Activated naive CD4-positive, alpha-beta T cell treated with anti-CD3 and anti-CD28 coated beads, Interleukin-2, amount 50 U/mL, for 24 hours (primary cell): ENCODE measurements at regions not wholly inside any gene's neighbourhood (a gene's known extent, or its start where the extent isn't known, plus 50 kb on each side); places are given as distances from the start of the nearest gene placed in this dataset.

Source experiments
- H3K27ac Mint-ChIP-seq: one replicate; pipeline ENCODE4 v1.8.0; 2021; ENCODE audit warnings: mild to moderate bottlenecking, mixed read lengths
- H3K27me3 Mint-ChIP-seq: one replicate; pipeline ENCODE4 v1.8.0; 2021; ENCODE audit warnings: mixed read lengths
- H3K36me3 Mint-ChIP-seq: one replicate; pipeline ENCODE4 v1.8.0; 2021; ENCODE audit warnings: mixed read lengths
- H3K4me1 Mint-ChIP-seq: one replicate; pipeline ENCODE4 v1.8.0; 2021; ENCODE audit warnings: mixed read lengths
- H3K4me3 Mint-ChIP-seq: one replicate; pipeline ENCODE4 v1.8.0; 2021; ENCODE audit warnings: mild to moderate bottlenecking, mixed read lengths
- H3K9me3 Mint-ChIP-seq: one replicate; pipeline ENCODE4 v1.8.0; 2021; ENCODE audit warnings: mixed read lengths

DNA sequence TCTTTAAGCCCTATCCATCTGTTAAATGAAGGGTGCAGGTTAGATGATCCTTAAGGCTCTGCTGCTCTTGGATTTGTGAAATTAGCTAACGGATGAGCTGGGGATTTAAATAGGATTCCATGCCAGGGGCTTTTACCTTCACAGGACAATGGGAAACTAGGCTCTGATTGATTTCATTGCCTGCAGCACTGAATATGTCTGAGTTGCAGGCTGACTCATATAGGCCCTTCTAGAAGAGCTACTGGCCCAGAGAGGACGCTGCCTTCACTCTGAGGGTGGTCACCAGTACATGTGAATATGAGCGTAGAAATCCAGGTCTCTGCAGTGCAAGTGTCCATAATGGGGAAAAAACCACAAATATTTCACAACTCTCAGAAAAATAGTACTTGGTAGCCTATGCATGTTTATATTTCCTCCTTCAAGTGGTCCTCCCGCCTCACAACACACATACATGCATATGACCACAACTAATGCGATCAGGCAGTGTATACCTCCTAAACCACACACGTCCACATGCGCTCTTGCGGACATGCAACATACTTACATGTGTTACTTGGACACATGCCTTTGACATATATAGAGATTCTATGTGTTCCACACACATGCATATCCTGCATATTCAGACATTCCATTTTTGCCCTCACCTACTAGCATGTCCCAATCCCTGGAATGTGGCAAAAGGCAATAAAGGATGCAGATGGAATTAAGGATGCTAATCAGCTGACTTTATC, 233.8 kb upstream of the JUN start:
- H3K9me3 Mint-ChIP-seq: peaks cover 5% of the 10 kb centered on the region
- H3K27me3 Mint-ChIP-seq: no peaks in the 10 kb centered on the region
- H3K4me3 Mint-ChIP-seq: no peak overlapping the region
- H3K4me1 Mint-ChIP-seq: peaks cover 26% of the 10 kb centered on the region
- no peak overlapping the region for H3K27ac Mint-ChIP-seq
- no peaks in the 10 kb centered on the region for H3K36me3 Mint-ChIP-seq

DNA sequence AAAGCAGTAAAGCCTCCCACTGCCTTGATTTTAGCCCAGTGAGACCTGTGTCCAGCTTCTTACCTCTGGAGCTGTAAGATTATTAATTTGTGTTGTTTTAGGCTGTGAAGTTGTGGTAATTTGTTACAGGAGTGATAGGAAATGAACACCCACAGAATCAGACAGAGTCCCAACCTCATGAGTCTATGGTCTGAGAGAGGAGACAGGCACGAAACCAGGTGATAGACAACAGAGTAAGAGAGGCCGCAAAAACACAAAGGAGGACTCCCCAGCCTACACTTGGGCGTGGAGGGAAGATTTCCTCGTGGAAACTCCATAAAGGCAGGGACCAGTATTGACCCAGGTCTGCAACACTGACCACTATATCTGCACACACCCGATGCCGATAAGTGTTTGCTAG, 234.6 kb upstream of the JUN start:
- Mint-ChIP-seq H3K36me3 (no peaks in the 10 kb centered on the region), H3K4me1 (peaks cover 26% of the 10 kb centered on the region), H3K27me3 (no peaks in the 10 kb centered on the region), H3K27ac (peak overlapping the region; percentile 82), H3K4me3 (no peak overlapping the region), H3K9me3 (peaks cover 5% of the 10 kb centered on the region)

DNA sequence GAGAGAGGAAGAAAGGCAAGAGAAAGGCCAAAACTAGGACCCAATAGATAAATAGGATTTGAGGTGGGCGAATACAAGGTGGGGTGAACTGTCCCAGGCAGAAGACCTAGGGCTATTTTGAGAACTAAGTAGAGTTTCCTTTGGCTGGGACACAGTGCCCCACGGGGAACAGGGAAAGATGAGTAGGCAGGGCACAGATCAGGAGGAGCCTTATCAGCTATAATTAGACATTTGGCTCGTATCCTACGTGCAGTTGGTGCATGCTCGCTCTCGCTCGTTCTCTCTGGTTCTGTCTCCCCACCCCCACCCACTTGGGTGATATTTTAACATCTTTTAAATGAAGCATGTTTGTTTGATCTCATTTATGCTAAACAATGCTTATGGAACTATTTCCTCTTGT, 235.0 kb upstream of the JUN start:
- Mint-ChIP-seq H3K4me3 (no peak overlapping the region), H3K4me1 (peaks cover 26% of the 10 kb centered on the region), H3K27ac (peak overlapping the region; percentile 82), H3K9me3 (peaks cover 5% of the 10 kb centered on the region), H3K27me3 (no peaks in the 10 kb centered on the region), H3K36me3 (no peaks in the 10 kb centered on the region)

GRCh38 chr1:59020151-59020997, 236.5 kb upstream of the JUN start:
- Mint-ChIP-seq H3K27me3 (no peaks in the 10 kb centered on the region), H3K4me3 (peak overlapping the region; percentile 74), H3K4me1 (peaks cover 26% of the 10 kb centered on the region), H3K9me3 (peaks cover 5% of the 10 kb centered on the region), H3K27ac (peak overlapping the region; percentile 95), H3K36me3 (no peaks in the 10 kb centered on the region)

- Mint-ChIP-seq H3K36me3 (no peaks in the 10 kb centered on the region), H3K4me3 (no peak overlapping the region), H3K27me3 (no peaks in the 10 kb centered on the region), H3K27ac (peak overlapping the region; percentile 2), H3K9me3 (peaks cover 5% of the 10 kb centered on the region), H3K4me1 (peaks cover 34% of the 10 kb centered on the region)
Observed at GRCh38 chr1:59022199-59022598, 238.4 kb upstream of the JUN start.

DNA sequence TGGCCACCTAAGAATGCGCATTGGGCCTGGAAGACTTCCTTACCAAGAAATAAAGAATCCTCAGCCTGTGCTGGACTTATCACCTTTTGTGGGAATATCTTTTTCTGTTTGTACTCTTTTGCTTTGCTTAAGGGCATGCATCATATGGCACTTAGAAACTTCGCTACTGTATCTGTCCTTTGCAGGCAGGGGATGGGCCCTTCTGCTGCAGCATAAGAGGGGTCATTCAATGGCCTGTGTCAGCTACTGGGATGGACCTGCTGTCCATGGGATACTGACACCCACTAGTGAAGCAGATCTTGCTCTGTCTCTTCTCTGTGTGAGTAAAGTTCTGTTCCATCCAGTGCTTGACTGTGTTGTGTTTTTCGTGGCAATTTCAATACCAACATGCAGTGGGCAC, 239.0 kb upstream of the JUN start:
- Mint-ChIP-seq H3K4me3 (no peak overlapping the region), H3K36me3 (no peaks in the 10 kb centered on the region), H3K27ac (no peak overlapping the region), H3K9me3 (peaks cover 5% of the 10 kb centered on the region), H3K4me1 (peaks cover 34% of the 10 kb centered on the region), H3K27me3 (no peaks in the 10 kb centered on the region)

GRCh38 chr1:59025201-59025600, 241.4 kb upstream of the JUN start:
- peaks cover 17% of the 10 kb centered on the region for H3K4me1 Mint-ChIP-seq

GRCh38 chr1:59025898-59026426, 242.1 kb upstream of the JUN start:
- Mint-ChIP-seq H3K4me1 (peaks cover 10% of the 10 kb centered on the region), H3K27me3 (no peaks in the 10 kb centered on the region), H3K4me3 (no peak overlapping the region), H3K36me3 (no peaks in the 10 kb centered on the region), H3K27ac (no peak overlapping the region), H3K9me3 (no peaks in the 10 kb centered on the region)

More at GRCh38 chr1:59025201-59025600, 241.4 kb upstream of the JUN start:
- H3K27me3 Mint-ChIP-seq: no peaks in the 10 kb centered on the region
- H3K36me3 Mint-ChIP-seq: no peaks in the 10 kb centered on the region
- H3K9me3 Mint-ChIP-seq: no peaks in the 10 kb centered on the region
- H3K4me3 Mint-ChIP-seq: no peak overlapping the region
- H3K27ac Mint-ChIP-seq: no peak overlapping the region

DNA sequence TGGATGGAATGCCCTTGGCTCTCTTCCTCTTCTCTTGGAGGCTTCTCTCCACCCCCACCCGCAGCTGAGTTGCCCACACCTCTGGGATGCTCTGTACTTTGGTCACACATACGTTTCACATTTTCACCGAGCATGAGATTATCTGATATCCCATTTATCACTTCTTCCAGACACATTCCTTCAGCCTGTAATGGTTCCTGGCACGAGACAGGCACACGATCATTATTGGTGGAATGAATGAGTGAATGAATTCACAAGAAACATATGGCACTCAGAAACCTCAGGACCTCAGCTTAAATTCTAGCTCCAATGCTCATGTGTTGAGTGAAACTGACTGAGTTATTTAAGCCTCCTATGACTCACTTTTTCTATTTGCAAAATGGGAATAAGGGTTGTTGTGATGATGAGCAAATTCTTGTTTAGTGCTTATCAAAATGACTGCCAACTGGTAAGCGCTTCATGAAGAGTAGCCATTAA, 242.7 kb upstream of the JUN start:
- Mint-ChIP-seq H3K9me3 (no peaks in the 10 kb centered on the region), H3K4me1 (peaks cover 8% of the 10 kb centered on the region), H3K36me3 (no peaks in the 10 kb centered on the region), H3K27me3 (no peaks in the 10 kb centered on the region), H3K27ac (no peak overlapping the region), H3K4me3 (no peak overlapping the region)

DNA sequence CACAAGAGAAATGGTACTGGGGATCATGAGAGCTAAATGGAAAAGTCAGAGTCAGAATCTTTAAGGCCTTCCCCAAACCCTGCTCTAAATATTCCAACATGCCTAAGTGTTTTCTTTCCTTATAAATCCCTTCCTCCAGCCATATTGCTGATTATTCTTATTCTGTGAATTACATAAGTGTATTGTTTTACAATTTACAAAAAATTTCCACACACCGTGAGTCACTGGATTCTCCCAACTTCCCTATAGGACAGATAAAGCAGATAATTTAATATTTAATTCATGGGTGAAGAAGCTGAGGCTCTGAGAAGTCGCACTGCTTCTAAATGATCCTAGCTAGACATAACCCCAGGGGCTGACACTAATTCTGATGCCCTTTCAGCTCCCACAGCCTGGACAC, 243.3 kb upstream of the JUN start:
- Mint-ChIP-seq H3K4me1 (peaks cover 8% of the 10 kb centered on the region), H3K36me3 (no peaks in the 10 kb centered on the region), H3K9me3 (no peaks in the 10 kb centered on the region), H3K27ac (no peak overlapping the region), H3K4me3 (no peak overlapping the region), H3K27me3 (no peaks in the 10 kb centered on the region)

GRCh38 chr1:59028048-59028447, 244.2 kb upstream of the JUN start:
- H3K4me3 Mint-ChIP-seq: no peak overlapping the region
- no peak overlapping the region for H3K27ac Mint-ChIP-seq
- H3K4me1 Mint-ChIP-seq: peaks cover 8% of the 10 kb centered on the region
- no peaks in the 10 kb centered on the region for H3K27me3 Mint-ChIP-seq
- H3K36me3 Mint-ChIP-seq: no peaks in the 10 kb centered on the region
- H3K9me3 Mint-ChIP-seq: no peaks in the 10 kb centered on the region

DNA sequence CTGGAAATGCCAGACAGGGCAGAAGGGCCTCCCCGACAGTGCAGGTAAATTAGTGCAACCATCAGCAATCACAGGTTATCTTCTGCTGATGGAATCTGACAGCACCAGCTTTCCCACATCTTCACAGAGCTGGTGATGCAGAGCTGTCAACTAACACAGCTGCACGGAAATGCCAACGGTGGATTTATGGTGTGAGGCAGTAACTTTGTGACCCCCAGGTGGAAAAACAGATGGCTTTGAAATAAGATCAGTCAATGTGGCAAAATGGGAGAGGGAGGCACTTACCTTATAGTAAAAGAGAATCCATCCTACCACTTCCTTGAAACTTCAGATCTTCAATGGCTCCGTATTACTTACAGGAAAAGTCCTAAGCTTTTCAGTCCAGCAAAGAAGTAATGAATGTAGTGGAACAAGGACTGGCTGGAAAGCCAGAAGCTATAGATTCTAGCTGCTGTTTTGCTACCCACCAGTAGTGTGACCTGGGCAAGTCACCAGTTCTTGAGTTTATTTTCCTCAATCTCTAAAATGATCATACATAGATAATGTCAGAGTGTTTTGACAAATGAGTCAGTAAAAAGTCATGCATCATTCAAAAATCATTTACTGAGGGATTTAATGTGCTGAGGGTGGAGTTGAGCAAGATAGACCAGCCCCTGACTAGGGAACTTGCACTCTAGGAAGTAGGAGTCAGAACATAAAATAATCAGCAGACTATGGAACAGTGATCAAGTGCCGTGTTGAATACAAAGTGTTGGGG, 245.7 kb upstream of the JUN start:
- H3K4me3 Mint-ChIP-seq: no peak overlapping the region
- H3K27ac Mint-ChIP-seq: no peak overlapping the region
- H3K36me3 Mint-ChIP-seq: no peaks in the 10 kb centered on the region
- peaks cover 8% of the 10 kb centered on the region for H3K4me1 Mint-ChIP-seq
- H3K9me3 Mint-ChIP-seq: no peaks in the 10 kb centered on the region
- no peaks in the 10 kb centered on the region for H3K27me3 Mint-ChIP-seq

DNA sequence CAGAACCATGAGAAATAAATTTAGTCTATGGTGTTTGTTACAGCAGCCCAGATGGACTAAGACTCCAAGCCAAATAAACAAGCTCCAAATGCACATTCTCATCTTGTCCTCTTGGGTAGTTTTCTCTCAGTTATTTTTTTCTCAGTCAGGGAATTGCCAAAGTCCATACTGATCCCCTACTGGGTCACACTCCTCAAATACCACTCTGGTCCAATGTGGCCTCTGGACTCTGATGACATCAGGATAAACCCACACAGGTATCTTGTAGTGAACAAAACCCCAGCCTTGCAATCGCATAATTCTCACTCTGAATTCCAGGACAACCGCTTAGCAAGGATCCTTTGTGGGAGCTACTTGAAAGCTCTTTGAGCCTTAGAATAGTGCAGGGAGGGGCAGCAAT, 248.4 kb upstream of the JUN start:
- H3K4me3 Mint-ChIP-seq: no peak overlapping the region
- H3K9me3 Mint-ChIP-seq: no peaks in the 10 kb centered on the region
- no peaks in the 10 kb centered on the region for H3K27me3 Mint-ChIP-seq
- no peaks in the 10 kb centered on the region for H3K4me1 Mint-ChIP-seq
- no peak overlapping the region for H3K27ac Mint-ChIP-seq
- no peaks in the 10 kb centered on the region for H3K36me3 Mint-ChIP-seq

GRCh38 chr1:59033761-59034160, 249.9 kb upstream of the JUN start:
- Mint-ChIP-seq H3K4me1 (no peaks in the 10 kb centered on the region), H3K27me3 (no peaks in the 10 kb centered on the region), H3K36me3 (no peaks in the 10 kb centered on the region), H3K4me3 (no peak overlapping the region), H3K27ac (no peak overlapping the region), H3K9me3 (no peaks in the 10 kb centered on the region)

DNA sequence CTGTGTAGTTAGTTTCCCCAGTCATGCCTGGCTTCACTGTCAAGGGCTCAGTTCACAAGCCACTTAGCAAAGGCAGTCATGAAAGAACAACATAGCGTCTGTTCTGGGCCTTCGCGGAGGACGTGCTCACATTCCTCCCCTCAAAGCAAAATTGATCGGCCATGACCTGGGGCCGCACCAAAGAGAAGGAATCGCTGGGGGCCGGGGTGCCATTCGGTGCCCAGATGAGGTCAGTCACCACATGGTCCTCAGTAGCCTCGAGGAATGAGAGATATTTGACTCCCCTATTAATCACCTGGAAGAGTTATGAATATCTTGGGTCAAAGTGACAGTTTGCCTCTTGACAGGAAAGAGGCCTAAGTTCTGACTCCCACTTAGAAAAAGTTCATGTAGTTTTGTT, 251.1 kb upstream of the JUN start:
- no peaks in the 10 kb centered on the region for H3K36me3 Mint-ChIP-seq
- H3K4me3 Mint-ChIP-seq: no peak overlapping the region
- no peaks in the 10 kb centered on the region for H3K27me3 Mint-ChIP-seq
- H3K9me3 Mint-ChIP-seq: no peaks in the 10 kb centered on the region
- H3K4me1 Mint-ChIP-seq: no peaks in the 10 kb centered on the region
- no peak overlapping the region for H3K27ac Mint-ChIP-seq
